Endothelial cell (in vitro differentiated cells): ENCODE measurements at regions not wholly inside any gene's neighbourhood (a gene's known extent, or its start where the extent isn't known, plus 50 kb on each side); places are given as distances from the start of the nearest gene placed in this dataset.

Experiments
- DNase-seq: peaks from one replicate; pipeline ENCODE4 v3.0.0; 2021; ENCODE audit warnings: low spot score
- H3K27ac Mint-ChIP-seq: one replicate; pipeline ENCODE4 v1.8.0; 2021; ENCODE audit warnings: mixed read lengths, inconsistent platforms; ENCODE audit not compliant: unreplicated experiment
- H3K27me3 Mint-ChIP-seq: one replicate; pipeline ENCODE4 v1.8.0; 2021; ENCODE audit warnings: mild to moderate bottlenecking, moderate library complexity, mixed read lengths, inconsistent platforms; ENCODE audit not compliant: unreplicated experiment
- H3K36me3 Mint-ChIP-seq: one replicate; pipeline ENCODE4 v1.8.0; 2021; ENCODE audit warnings: mild to moderate bottlenecking, low read depth, mixed read lengths, inconsistent platforms; ENCODE audit not compliant: unreplicated experiment
- H3K4me1 Mint-ChIP-seq: one replicate; pipeline ENCODE4 v1.8.0; 2021; ENCODE audit warnings: mild to moderate bottlenecking, mixed read lengths, inconsistent platforms; ENCODE audit not compliant: unreplicated experiment
- H3K4me3 Mint-ChIP-seq: one replicate; pipeline ENCODE4 v1.8.0; 2021; ENCODE audit warnings: mild to moderate bottlenecking, mixed read lengths, inconsistent platforms; ENCODE audit not compliant: unreplicated experiment
- H3K9me3 Mint-ChIP-seq: one replicate; pipeline ENCODE4 v1.8.0; 2021; ENCODE audit warnings: mixed read lengths, inconsistent platforms; ENCODE audit not compliant: unreplicated experiment
- CTCF ChIP-seq: fragments of 200-600 bp; sonication (generic); IDR thresholded peaks from one replicate; pipeline ENCODE4 v1.5.0; 2021; ENCODE audit warnings: antibody characterized with exemption; ENCODE audit not compliant: unreplicated experiment

- no peaks in the 10 kb centered on the region for H3K4me1 Mint-ChIP-seq
- H3K9me3 Mint-ChIP-seq, result no peaks in the 10 kb centered on the region
- peaks cover 1% of the 10 kb centered on the region for H3K27me3 Mint-ChIP-seq
- H3K4me3 Mint-ChIP-seq, result no peak overlapping the region
- DNase-seq, result no peak
- H3K27ac Mint-ChIP-seq, result no peak overlapping the region
- TF ChIP-seq CTCF, result no peak
- no peaks in the 10 kb centered on the region for H3K36me3 Mint-ChIP-seq
Observed at GRCh38 chr14:100988411-100988900, 84.9 kb upstream of the RTL1 start.

- no peak for TF ChIP-seq CTCF
- H3K4me3 Mint-ChIP-seq, result no peak overlapping the region
- H3K27me3 Mint-ChIP-seq, result peaks cover 1% of the 10 kb centered on the region
- no peaks in the 10 kb centered on the region for H3K36me3 Mint-ChIP-seq
- H3K27ac Mint-ChIP-seq, result no peak overlapping the region
- no peaks in the 10 kb centered on the region for H3K9me3 Mint-ChIP-seq
- no peak for DNase-seq
- H3K4me1 Mint-ChIP-seq, result no peaks in the 10 kb centered on the region
Observed at GRCh38 chr14:100988956-100989355, 85.4 kb upstream of the RTL1 start.

GRCh38 chr14:100989924-100990323 lies 86.4 kb upstream of the RTL1 start:
- no peak for TF ChIP-seq CTCF
- no peak for DNase-seq
- no peaks in the 10 kb centered on the region for H3K4me1 Mint-ChIP-seq
- no peak overlapping the region for H3K27ac Mint-ChIP-seq
- H3K4me3 Mint-ChIP-seq, result no peak overlapping the region
- no peaks in the 10 kb centered on the region for H3K27me3 Mint-ChIP-seq
- H3K9me3 Mint-ChIP-seq, result no peaks in the 10 kb centered on the region
- H3K36me3 Mint-ChIP-seq, result no peaks in the 10 kb centered on the region

- Mint-ChIP-seq H3K27me3 (no peaks in the 10 kb centered on the region), H3K27ac (no peak overlapping the region), H3K4me1 (no peaks in the 10 kb centered on the region)
Observed at GRCh38 chr14:100994082-100994481, 90.6 kb upstream of the RTL1 start.

More at GRCh38 chr14:100994082-100994481, 90.6 kb upstream of the RTL1 start:
- Mint-ChIP-seq H3K36me3 (no peaks in the 10 kb centered on the region), H3K9me3 (no peaks in the 10 kb centered on the region), H3K4me3 (no peak overlapping the region)
- TF ChIP-seq CTCF, result no peak
- no peak for DNase-seq
